HCT116 (cell line): ENCODE measurements at regions not wholly inside any gene's neighbourhood (a gene's known extent, or its start where the extent isn't known, plus 50 kb on each side); places are given as distances from the start of the nearest gene placed in this dataset.

ENCODE experiments used
- ATAC-seq: fragments of 200-7000 bp; cut with Tn5 transposase; 2 replicates; pipeline ENCODE4 v1.9.1; 2020; ENCODE audit warnings: mild to moderate bottlenecking, moderate library complexity
- BruUV-seq: library from RNA; stranded (reverse); fragments of 400-500 nt; replicated peaks from 2 replicates; lab custom pipeline; 2021; lab: Mats Ljungman, UMichigan
- CTCF ChIA-PET: fragments of 300-600 bp; sonication (Branson Sonifier 250); formaldehyde crosslinking; loops from one replicate; lab custom pipeline; 2021; ENCODE audit warnings: antibody characterized with exemption; lab: Charles Lee
- POLR2A ChIA-PET: fragments of 300-600, 350-600 bp; sonication (Branson Sonifier 250); formaldehyde crosslinking; loops from one replicate; lab custom pipeline; 2021; ENCODE audit warnings: antibody characterized with exemption; lab: Charles Lee
- RAD21 ChIA-PET, 2 experiments: fragments of 300-600 bp; sonication (Branson Sonifier 250); formaldehyde crosslinking; loops; one replicate each; lab custom pipeline; 2023; ENCODE audit warnings: low total read pairs in 2 of 2; ENCODE audit not compliant: uncharacterized antibody in 2 of 2, unreplicated experiment in 2 of 2, low non-redundant PET in 1 of 2; lab: Charles Lee
- DNase-seq: peaks from one replicate; pipeline ENCODE4 v3.0.0-alpha.2; 2010; ENCODE audit warnings: low read depth, low spot score
- H2AFZ ChIP-seq: fragments of 200-600 bp; shearing (Covaris generic), sonication (generic); 2 replicates; pipeline ENCODE4 v1.6.1; 2017; ENCODE audit warnings: low read depth, mixed run types, mixed read lengths, antibody characterized with exemption, low read length; ENCODE audit not compliant: poor library complexity, severe bottlenecking
- H3K27ac ChIP-seq: 2 replicates; pipeline ENCODE4 v1.5.1; 2012; ENCODE audit warnings: low read depth, low read length
- H3K27me3 ChIP-seq: fragments of 200-600 bp; sonication (generic); 2 replicates; pipeline ENCODE4 v1.6.1; 2016; ENCODE audit warnings: mixed run types, low read length, mixed read lengths; ENCODE audit not compliant: insufficient read depth
- H3K36me3 ChIP-seq, 2 experiments: fragments of 200-500 bp in 1 of 2; fragments of 200-600 bp in 1 of 2; sonication (Bioruptor generic) in 1 of 2; sonication (generic) in 1 of 2; 2 replicates each; pipeline versions ENCODE4 v1.5.1 to v1.6.1; 2014 to 2016; ENCODE audit warnings: low read length in 2 of 2, inconsistent platforms in 1 of 2, mixed read lengths in 1 of 2, mixed run types in 1 of 2; ENCODE audit not compliant: insufficient read depth in 2 of 2, control insufficient read depth in 1 of 2
- H3K4me1 ChIP-seq, 2 experiments: fragments of 200-600 bp in 1 of 2; sonication (generic) in 1 of 2; 2 replicates each; pipeline versions ENCODE4 v1.5.1 to v1.6.1; 2012 to 2017; ENCODE audit warnings: low read length in 2 of 2, inconsistent platforms in 1 of 2, mild to moderate bottlenecking in 1 of 2, mixed read lengths in 1 of 2, mixed run types in 1 of 2, moderate library complexity in 1 of 2; ENCODE audit not compliant: insufficient read depth in 2 of 2, control insufficient read depth in 1 of 2
- H3K4me2 ChIP-seq: fragments of 200-600 bp; sonication (generic); 2 replicates; pipeline ENCODE4 v1.6.1; 2017; ENCODE audit warnings: mixed run types, low read length, mixed read lengths
- H3K4me3 ChIP-seq, 2 experiments: fragments of 200-600 bp in 1 of 2; sonication (generic) in 1 of 2; replicated peaks in 1 of 2; 2 replicates each; pipeline ENCODE4 v1.5.1; 2011 to 2016; ENCODE audit warnings: low read length in 2 of 2, control low read depth in 1 of 2, low read depth in 1 of 2, mild to moderate bottlenecking in 1 of 2, mixed read lengths in 1 of 2, mixed run types in 1 of 2
- H3K79me2 ChIP-seq: fragments of 200-600 bp; sonication (generic); 2 replicates; pipeline ENCODE4 v1.6.1; 2017; ENCODE audit warnings: mild to moderate bottlenecking, mixed run types, low read length, moderate library complexity, mixed read lengths; ENCODE audit not compliant: insufficient read depth
- H3K9ac ChIP-seq: fragments of 200-600 bp; sonication (generic); 2 replicates; pipeline ENCODE4 v1.6.1; 2016; ENCODE audit warnings: low read length, mixed read lengths
- H3K9me2 ChIP-seq: fragments of 200-600 bp; sonication (generic), shearing (Covaris generic); 2 replicates; pipeline ENCODE4 v1.6.1; 2017; ENCODE audit warnings: mixed run types, mild to moderate bottlenecking, moderate library complexity; ENCODE audit not compliant: insufficient read depth
- H3K9me3 ChIP-seq, 2 experiments: fragments of 200-500 bp in 1 of 2; fragments of 200-600 bp in 1 of 2; sonication (Bioruptor generic) in 1 of 2; sonication (generic) in 1 of 2; 2 replicates each; pipeline ENCODE4 v1.6.1; 2014 to 2017; ENCODE audit warnings: low read length in 2 of 2, mixed read lengths in 2 of 2, inconsistent platforms in 1 of 2, low read depth in 1 of 2, mild to moderate bottlenecking in 1 of 2, mixed run types in 1 of 2, moderate library complexity in 1 of 2; ENCODE audit not compliant: control insufficient read depth in 1 of 2, insufficient read depth in 1 of 2
- H4K20me1 ChIP-seq: fragments of 200-600 bp; sonication (generic), shearing (Covaris generic); 2 replicates; pipeline ENCODE4 v1.6.1; 2017; ENCODE audit warnings: mixed run types, mild to moderate bottlenecking, moderate library complexity; ENCODE audit not compliant: insufficient read depth
- ATF3 ChIP-seq: IDR thresholded peaks from 2 replicates; pipeline ENCODE4 v1.6.1; 2012
- CBX3 ChIP-seq: IDR thresholded peaks from 2 replicates; pipeline ENCODE4 v1.6.1; 2012; ENCODE audit warnings: low read depth
- CEBPB ChIP-seq: IDR thresholded peaks from 2 replicates; pipeline ENCODE4 v1.6.1; 2012; ENCODE audit warnings: low read depth
- CTCF ChIP-seq, 3 experiments: fragments of 200-600 bp in 1 of 3; sonication (generic) in 1 of 3; IDR thresholded peaks in 2 of 3; conservative IDR thresholded peaks in 1 of 3; 2 replicates each; pipeline ENCODE4 v1.5.1; 2012 to 2017; ENCODE audit warnings: low read depth in 2 of 3, low read length in 2 of 3, antibody characterized with exemption in 1 of 3, borderline replicate concordance in 1 of 3, control low read depth in 1 of 3, mild to moderate bottlenecking in 1 of 3, mixed read lengths in 1 of 3, mixed run types in 1 of 3, moderate library complexity in 1 of 3; ENCODE audit not compliant: insufficient read depth in 1 of 3
- EGR1 ChIP-seq: IDR thresholded peaks from 2 replicates; pipeline ENCODE4 v1.6.1; 2012; ENCODE audit warnings: low read depth
- EZH2phosphoT487 ChIP-seq: fragments of 200-600 bp; IDR thresholded peaks from 2 replicates; pipeline ENCODE4 v1.6.1; 2018; ENCODE audit warnings: antibody characterized with exemption, borderline replicate concordance
- FOSL1 ChIP-seq: IDR thresholded peaks from 2 replicates; pipeline ENCODE4 v1.6.1; 2012; ENCODE audit warnings: low read depth
- JUND ChIP-seq: IDR thresholded peaks from 2 replicates; pipeline ENCODE4 v1.6.1; 2012
- MAX ChIP-seq: IDR thresholded peaks from 2 replicates; pipeline ENCODE4 v1.6.1; 2012
- POLR2A ChIP-seq: IDR thresholded peaks from 2 replicates; pipeline ENCODE4 v1.7.0; 2011; ENCODE audit warnings: borderline replicate concordance; ENCODE audit not compliant: insufficient read depth, insufficient read length; ENCODE audit errors: extremely low read depth
- SIN3A ChIP-seq: IDR thresholded peaks from 2 replicates; pipeline ENCODE4 v1.6.1; 2012; ENCODE audit warnings: low read depth
- SP1 ChIP-seq: IDR thresholded peaks from 2 replicates; pipeline ENCODE4 v1.6.1; 2012; ENCODE audit warnings: low read depth
- SRF ChIP-seq: IDR thresholded peaks from 2 replicates; pipeline ENCODE4 v1.6.1; 2012; ENCODE audit warnings: low read depth
- TCF7L2 ChIP-seq: IDR thresholded peaks from 2 replicates; pipeline ENCODE4 v1.7.0; 2011; ENCODE audit warnings: borderline replicate concordance, inconsistent platforms; ENCODE audit not compliant: insufficient read depth, insufficient read length; ENCODE audit errors: extremely low read depth
- YY1 ChIP-seq: IDR thresholded peaks from 2 replicates; pipeline ENCODE4 v1.6.1; 2011; ENCODE audit warnings: low read length, low read depth, moderate library complexity, mild to moderate bottlenecking; ENCODE audit not compliant: insufficient replicate concordance; ENCODE audit errors: extremely low read depth
- intact Hi-C: fragments of 100-400 bp; cut with micrococcal nuclease; formaldehyde crosslinking; loops from 2 replicates; pipeline ENCODE4 v1.10.0; 2022

- TF ChIP-seq TCF7L2 (no peak), EGR1 (no peak), SRF (no peak)
Observed at GRCh38 chr11:119855066-119855465, 126.1 kb upstream of the NECTIN1 start (continued).

- intact Hi-C loops = no loop called here
- no peak overlapping the region for H3K4me2 ChIP-seq
- ATAC-seq = no peak
Observed at GRCh38 chr11:119854521-119854920, 125.5 kb upstream of the NECTIN1 start.

More at GRCh38 chr11:119854521-119854920, 125.5 kb upstream of the NECTIN1 start:
- H2AFZ ChIP-seq = no peak overlapping the region
- H3K79me2 ChIP-seq = no peaks in the 10 kb centered on the region
- H3K27ac ChIP-seq = no peak overlapping the region
- H3K9ac ChIP-seq = no peak overlapping the region
- ChIA-PET RAD21 (no interaction called here), POLR2A (no interaction called here)
- no peak for DNase-seq
- H3K9me2 ChIP-seq = no peaks in the 10 kb centered on the region
- H3K9me3 ChIP-seq = no peaks in the 10 kb centered on the region
- H3K4me1 ChIP-seq = no peaks in the 10 kb centered on the region
- H3K27me3 ChIP-seq = peaks cover 28% of the 10 kb centered on the region; the same call in 1 of the 2 replicates
- no peak overlapping the region for H3K4me3 ChIP-seq
- TF ChIP-seq CBX3 (no peak), SIN3A (no peak), JUND (no peak), TCF7L2 (no peak), MAX (no peak), EZH2phosphoT487 (no peak), FOSL1 (no peak), POLR2A (no peak), CEBPB (no peak), SP1 (no peak), SRF (no peak), CTCF (IDR thresholded peaks at IDR 0.05 in 2 of 3, conservative IDR thresholded peaks at IDR 0.05 in 1 of 3; ENCODE audit: borderline replicate concordance in 1 of 3, insufficient read depth in 1 of 3, low read depth in 2 of 3, low read length in 2 of 3) (no peak), ATF3 (no peak), YY1 (no peak)
- TF ChIP-seq, all 23 proteins: peak for 0
- CTCF ChIA-PET = no interaction called here
- no peaks in the 10 kb centered on the region for H3K36me3 ChIP-seq
- no TSS peak for BruUV-seq
- H4K20me1 ChIP-seq = no peaks in the 10 kb centered on the region
